ENCODE measurements at regions not wholly inside any gene's neighbourhood (a gene's known extent, or its start where the extent isn't known, plus 50 kb on each side); places are given as distances from the start of the nearest gene placed in this dataset.

DNA sequence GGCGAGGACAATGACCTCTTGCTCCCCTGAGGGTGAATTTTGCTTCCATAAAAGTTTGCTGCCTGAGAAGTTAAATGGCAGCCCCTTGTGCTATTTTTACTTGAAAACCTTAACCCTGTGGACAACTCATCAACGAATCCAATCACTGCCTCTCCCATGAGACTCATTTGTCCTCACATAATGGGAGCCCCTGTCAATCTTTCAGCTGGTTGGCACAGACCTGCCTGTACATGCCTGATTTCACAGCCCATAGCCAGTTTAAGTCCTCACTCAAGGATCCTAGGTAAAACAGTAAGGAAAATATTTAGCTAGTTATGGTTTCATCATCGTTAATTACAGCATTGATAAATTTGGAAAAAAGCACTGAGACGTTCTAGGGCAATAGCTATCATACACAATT is 207.4 kb downstream of the NHLRC3 start:
- no peak for DNase-seq

DNA sequence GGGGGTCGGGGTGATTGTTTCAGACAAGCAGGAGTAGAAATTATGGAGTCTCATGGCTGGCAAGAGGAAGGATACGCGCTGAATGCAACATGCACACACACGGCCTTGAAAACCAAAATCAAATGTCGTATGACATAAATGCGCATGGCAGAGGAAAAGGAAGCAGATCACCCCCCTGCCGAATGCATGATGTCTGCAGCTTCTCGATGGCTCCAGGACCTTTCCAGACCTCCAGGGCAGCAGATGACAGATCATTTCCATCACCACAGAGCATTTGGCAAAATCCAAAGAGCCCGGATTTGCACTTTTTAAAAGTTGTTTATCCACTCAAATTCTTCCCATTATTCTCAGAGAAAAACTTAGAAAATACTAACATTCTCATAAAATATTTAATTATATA is 211.7 kb downstream of the NHLRC3 start:
- no peak for DNase-seq

DNA sequence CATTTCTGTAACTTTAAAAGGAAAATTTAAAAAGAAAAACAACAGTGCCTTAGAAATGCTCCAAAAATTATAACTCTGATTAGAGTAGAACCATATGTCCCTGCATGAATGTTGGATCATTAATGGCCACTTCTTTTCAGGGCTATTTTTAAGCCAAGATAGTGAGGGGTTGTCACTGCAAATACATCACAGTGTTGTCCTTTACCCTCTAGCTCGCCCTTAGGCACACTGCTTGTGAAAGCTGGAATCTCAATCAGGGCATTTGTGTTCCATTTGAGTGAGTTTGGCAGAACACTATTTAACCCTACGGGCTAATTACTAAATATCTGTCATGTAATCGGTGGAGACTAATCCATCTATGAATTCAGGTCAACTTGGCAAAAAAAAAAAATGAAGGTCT is 212.2 kb downstream of the NHLRC3 start:
- no peak for DNase-seq

DNA sequence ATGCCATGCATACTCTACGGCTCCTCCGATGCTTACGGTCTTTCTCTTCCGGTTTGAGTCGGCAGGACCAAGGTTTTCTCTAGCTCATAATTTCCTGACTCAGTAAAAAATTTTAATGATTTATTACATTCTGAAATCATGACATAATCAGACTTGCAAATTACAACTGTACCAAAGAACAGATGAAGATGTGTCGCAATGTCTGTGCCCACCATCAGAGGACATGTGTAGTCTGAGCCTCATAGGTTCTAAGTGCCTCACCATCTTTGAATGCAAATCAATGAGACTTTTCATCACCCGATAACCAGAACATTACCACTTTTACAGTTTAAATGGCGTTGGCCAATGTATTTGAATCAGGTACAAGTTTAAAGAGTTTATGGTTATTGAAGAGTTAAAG is 213.1 kb downstream of the NHLRC3 start:
- DNase-seq, result no peak

DNA sequence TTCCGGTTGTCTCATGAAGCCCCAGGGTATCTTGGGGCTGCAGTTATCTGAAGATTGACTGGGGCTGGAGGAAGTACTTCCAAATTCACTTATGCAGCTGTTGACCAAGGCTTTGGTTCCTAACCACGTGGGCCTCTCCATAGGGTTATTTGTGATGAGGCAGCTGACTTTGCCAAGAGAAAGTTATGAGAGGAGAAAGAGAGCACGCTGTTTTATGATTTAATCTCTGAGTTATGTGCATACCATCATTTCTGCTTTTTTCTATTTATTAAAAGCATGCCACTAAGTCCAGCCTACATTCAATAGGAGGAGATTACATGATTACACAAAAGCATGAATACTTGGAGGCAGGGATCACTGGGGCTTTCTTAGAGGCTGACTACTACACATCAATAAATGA is 215.5 kb downstream of the NHLRC3 start:
- DNase-seq, result peak; percentile 52

DNA sequence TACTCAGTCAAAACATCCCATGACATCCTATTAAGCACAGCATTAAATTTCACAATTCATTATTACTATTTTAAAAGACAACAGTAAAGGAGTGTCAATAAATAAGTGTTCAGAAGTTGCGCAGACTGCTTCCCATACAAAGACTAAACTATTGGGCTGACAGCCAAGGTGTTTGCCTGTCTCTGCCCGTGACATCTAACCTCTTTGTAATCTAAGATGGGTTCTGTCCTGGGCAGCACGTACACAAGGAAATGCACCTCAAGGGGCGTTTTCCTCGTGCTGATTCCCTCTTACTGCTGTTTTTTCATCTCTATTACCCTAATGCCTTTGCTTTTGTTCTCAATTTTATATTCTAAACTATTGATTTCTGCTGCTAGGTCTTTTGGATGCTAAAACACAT is 216.3 kb downstream of the NHLRC3 start:
- no peak for DNase-seq

DNA sequence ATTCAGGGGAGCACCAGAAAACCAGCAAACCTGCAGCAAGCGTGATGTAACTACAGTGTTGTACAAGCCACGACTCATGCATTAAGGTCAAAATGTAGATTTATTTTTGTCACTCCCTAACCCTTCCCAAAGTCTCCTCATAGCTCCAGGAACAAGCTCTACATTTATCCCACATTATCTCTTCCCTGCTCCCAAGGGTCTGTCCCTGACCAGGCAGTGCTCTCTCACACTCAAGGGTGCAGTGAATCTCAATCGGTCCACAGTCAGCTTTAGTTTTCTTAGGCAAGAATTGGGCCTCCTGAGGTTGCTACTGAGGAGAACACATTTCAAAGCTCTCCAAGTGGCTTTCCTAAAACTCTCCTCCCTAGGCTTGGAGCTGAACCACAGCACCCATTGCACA is 219.4 kb downstream of the NHLRC3 start:
- DNase-seq, result no peak

DNA sequence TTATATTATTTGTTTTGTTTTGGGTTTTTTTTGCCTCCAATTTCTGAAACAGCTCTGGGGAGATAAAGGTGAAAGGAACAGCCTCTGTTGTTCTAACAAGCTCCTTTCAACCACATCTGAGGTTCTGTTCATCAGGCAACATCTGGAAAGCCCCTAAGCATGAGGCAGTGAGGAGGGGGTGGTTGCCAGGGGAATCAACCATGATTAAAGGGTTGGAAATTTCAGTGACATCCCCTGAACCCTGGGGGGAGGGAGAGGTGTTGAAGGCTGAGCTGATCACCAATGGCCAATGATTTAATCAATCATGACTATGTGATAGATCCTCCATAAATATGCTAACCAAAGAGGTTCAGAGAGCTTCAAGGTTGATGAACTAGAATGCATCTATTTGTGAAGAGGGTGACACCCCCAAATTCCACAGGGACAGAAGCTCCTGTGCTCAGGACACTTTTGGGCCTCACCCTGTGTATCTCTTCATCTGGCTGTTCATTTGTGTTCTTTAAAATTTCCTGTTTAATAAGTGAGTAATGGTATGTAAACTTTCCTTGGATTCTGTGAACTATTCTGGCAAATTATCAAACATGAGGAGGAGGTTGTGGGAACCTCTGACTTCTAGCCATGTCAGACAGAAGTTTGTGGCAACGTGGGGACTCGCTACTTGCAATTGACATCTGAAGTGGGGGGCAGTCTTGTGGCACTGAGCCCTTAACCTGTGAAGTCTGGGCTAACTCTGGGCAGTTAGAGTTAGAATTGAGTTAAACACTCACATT is 221.3 kb downstream of the NHLRC3 start:
- peak; percentile 16 for DNase-seq

DNA sequence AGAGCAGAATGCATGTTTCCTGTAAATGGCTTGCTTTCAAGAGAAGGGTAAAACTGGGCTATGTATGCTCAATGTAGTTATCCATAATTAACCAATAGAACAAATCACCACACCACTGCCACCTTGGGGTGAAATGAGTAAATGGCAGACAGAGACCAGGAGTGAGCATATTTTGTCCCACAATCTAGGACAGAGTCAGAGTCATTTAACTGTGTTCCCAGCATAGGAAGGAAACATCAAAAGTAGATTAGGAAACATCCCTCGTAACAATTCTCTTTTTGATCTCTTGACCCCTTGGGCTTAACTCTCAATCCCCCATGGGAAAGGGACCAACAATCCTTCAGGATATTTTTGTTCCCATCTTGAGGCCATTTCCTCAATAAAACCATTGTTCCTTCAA is 224.8 kb downstream of the NHLRC3 start:
- peak; percentile 33 for DNase-seq

DNA sequence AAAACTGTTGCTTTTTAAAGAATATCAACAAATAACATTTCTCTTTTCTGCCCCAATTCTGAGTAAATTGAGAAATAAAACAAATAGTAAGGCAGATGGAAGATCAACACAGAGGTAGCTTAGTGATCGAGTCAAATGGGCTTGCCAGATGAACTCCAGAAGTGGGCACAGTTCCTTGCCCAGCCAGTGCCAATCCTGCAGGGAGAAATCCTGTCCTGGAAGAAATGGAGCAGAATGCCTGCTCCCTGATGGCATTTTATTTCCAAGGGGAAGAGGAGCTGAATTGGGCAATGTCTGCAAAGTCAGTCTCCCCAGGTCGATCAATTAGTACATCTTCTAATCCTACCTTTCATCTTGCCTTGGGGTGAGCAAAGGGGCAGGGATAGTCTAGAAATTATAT is 225.3 kb downstream of the NHLRC3 start:
- DNase-seq, result no peak

DNA sequence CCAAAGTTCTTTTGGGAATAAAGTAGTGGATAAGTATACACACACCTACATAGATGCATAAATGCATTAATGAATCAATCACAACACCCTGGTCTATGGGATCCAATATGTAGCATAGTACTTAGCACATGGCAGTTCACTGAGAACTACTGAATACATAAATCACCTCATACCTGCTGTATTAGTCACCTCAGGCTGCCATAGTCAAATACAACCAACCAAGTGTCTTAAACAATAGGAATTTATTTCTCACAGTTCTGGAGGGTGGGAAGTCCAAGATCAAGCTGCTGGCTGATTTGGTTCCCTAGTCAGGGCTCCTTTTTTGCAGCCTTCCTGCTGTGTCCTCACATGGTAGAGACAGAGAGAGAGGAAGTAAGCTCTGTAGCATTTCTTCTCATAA is 228.2 kb downstream of the NHLRC3 start:
- DNase-seq, result peak; percentile 13

DNA sequence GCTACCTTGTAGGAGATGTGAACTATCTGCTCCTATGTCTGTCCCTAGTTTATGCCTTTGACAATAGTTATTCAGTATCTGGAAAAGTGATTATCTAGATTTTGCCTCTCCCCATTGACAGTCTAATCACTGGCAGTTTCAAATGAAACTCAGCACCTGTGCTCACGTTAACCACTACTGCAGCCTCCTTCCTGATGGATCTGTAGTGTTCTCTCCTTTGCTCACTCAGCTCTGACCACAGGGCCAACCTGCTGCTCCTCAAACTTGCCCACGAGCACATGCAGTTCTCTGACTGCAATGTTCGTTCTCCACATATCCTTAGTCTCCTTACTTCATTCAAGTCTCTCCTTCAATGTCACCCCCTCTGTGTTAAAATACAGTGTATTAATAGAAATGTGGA is 230.1 kb downstream of the NHLRC3 start:
- DNase-seq, result no peak

DNA sequence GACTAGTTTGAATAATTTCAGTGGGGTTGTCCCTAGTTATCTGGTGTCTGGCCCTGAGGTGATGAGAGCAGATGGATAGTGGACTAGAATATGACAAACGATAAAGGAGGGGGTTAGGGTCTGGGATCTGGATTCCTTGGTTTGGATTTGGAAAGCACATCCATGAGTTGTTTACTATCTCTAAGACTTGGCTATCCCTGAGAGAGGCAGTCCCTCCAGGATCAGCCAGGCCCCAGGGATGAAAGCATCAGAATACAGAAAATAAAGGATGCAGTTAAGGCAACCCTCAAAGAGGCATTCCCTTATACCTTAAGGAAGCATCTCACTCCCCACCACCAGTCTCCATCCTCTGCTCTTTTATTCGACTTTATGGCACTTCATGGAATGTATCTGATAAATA is 230.7 kb downstream of the NHLRC3 start:
- no peak for DNase-seq

DNA sequence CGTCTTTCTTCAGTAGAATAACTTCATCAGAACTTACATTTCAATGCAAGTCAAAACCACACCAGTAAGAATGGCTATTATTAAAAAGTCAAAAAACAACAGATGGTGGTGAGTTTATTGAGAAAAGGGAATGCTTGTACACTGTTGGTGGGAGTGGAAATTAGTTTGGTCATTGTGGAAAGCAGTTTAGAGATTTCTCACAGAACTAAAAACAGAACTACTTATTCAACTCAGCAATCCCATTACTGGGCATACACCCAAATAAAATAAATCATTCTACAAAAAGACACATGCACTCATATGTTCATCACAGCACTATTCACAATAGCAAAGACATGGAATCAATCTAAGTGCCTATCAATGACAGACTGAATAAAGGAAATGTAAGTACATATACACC is 231.2 kb downstream of the NHLRC3 start:
- no peak for DNase-seq

DNA sequence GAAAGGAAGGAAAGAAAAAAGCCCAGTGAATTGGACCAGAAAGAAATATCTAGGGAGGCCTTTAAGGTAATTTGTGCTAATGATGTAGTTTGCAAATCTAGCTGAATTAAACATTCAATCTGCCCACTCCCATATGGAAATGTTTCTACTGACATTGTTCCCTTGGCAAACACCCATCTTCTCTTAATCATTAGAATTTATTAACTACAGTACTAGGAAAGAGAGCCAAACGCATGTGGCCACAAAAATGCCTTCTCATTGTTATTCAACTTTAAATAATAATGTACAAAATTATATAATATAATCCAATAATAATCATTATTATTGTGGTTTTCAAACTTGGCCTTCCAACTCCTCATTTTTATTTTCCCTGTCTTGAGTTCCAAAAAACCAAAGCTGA is 234.7 kb downstream of the NHLRC3 start:
- DNase-seq, result no peak

DNA sequence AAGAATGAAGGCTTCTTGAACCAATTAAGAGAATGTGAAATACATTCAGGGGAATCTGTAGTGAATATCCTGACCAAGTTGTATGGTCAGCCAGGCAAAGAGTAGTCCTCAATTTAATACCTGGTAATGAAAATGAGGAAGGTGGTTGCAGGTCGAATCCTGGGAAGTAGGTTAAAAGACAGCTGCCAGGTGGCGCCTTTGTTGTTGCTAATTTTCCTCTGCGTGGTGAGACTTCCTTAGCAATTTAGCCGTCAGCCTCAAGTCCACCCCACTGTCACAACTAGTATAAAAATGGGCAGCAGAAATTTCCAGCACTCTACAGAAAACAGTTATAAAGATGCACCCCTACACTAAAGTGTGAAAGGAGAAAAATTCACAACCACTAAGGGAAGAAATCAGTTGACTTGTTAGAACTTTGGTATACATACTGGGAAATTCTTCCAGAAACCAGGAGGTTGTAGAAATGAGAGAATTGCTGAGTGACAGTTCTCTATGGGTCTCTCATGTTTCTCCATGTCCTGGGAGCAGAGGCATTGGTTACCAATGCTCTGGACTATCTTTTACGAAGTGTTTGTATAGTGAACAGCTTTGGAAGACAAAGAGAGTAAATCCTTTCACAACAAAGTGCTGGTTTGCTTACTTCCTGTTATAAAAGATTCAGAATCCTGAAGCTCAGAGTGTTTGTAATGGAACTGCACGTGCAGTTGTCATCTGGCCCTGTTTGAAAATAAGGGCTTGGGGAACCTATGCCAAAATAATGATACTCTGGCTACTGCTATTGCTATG is 235.9 kb downstream of the NHLRC3 start:
- DNase-seq, result no peak

DNA sequence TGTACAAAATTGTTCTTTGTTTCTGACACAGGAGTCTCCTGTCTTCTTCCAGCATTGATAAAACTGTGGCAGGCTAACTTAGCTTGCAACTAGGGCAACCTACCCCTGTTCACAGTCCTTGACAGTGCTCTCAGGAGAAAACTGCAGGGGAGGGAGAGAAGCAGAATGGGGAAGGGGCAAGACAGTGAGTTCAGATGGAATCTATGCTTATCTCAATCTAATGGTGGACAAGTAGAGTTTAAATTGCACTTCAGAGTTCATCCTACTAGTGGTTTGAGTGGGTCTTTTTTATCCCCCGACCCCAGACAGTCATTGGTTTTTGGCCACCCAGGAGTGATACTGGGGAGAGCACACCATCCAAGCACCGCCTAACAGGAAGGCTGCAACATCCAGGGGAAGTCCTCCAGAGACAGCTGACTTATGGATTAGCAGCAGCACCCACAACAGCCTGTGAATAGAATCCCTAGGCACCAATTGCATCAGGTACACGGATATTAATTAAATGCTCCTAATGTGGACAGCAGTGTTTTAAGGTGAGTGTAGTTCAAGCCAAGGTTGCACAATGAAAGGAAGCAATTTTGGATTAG is 236.6 kb downstream of the NHLRC3 start:
- no peak for DNase-seq

DNA sequence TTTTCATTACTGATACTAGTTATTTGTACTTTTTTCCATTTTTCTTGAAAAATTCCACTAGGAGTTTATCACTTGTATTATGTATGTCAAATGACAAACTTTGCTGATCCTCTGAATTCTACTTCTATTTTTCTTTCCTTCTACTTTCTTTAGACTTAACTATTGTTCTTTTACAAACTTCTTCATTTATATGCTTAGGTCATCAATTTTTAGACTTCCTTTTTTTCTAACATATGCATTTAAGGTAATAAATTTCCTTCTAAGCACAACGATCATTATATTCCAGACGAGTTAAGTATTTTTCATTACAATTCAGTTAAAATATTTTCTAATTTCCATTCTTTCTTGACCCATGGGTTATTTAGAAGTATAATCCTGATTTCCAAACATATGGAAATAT is 240.8 kb downstream of the NHLRC3 start:
- DNase-seq, result no peak

DNA sequence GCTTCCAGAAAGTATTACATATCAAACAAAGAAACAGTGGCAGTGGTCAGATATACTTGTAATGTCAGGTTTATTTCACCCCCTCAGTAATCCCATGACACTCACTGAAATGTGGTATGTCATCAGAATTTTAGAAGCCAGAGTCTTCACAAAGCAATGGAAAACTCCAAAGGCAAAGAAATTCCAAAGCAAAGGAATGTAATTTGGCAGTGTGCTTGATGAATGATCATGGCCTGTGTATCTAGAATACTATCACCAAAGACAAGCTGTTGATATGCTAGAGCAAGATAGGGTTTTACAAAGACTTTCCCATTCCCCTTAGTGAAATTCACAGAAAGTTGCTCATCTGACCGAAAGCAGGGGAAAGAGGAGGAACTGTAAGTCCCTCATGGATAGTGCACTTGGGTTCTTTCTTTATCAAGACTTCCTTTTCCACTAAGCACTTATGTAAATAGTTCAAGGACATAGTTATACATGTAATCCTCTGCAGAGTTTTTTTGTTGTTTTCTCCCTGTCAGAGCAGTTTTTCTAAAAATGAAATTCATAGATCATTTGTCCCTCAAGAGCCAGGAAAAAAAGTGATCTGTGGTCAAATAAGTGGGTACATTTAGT is 243.4 kb downstream of the NHLRC3 start:
- DNase-seq, result peak; percentile 40

DNA sequence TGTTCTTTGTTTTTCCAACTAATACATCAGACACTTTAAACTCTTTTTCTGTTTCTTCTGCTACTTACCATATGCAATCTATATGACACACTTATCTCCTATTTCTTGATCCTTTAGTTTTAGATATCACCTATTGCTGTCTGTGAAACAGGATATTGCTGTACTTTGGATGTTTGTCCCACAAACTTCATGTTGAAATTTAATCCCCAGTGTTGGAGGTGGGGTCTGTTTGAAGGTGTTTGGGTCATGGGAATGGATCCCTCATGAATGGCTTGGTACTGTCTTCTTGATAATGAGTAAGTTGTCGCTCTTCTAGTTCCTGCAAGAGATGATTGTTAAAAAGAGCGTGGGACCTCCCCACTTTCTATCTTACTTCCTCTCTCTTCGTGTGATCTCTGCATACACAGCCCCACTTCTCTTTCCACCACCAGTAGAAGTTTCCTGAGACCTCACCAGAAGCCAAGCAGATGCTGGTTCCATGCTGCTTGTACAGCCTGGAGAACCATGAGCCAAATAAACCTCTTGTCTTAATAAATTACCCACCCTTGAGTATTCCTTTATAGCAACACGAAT is 244.2 kb downstream of the NHLRC3 start:
- no peak for DNase-seq

DNA sequence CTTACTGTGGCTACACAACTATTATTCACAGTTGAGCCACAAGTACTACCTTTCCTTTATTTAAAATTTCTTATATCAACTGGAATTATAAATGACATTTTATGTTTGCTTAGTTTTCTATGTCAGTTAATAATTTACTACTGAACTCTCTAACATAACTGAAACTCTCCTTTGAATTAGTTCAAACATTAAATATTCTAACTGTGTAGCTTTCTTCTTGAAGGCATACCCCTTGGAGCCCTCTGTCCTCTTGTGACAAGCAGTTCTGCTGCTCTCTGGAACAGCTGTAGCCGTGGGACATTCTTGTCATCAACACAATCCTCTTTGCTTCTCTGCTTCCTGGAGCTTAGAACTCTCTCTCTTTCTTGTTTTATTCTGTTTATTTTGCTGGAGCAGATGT is 244.8 kb downstream of the NHLRC3 start:
- DNase-seq, result no peak

DNA sequence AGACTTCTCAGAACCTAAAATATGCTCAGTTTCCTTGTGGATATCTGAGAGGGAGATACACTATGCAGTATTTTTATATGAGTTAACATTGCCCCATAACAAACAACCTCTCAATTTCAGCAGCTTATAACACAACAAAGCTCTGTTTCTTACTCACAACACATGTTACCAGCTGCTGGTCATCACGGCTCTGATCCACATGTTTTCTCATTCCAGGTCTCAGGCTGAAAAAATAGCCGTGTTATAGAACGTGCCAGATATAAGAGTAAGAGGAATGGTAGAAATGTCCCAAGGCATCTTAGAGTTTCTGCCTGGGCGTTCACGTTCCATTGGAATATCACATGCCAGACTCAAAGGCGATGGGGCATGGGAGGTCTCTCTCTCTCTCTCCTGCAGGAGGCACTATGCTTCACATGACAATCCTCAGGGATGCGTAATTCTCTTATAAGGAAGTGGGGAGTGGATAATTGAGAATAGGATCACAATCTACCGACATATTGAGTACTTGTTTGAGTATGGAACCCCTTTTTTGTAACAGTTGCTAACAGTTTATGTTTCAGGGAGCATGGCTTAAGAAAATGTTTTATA is 246.6 kb downstream of the NHLRC3 start:
- DNase-seq, result no peak
